GM23248 (cell line): ENCODE measurements at regions not wholly inside any gene's neighbourhood (a gene's known extent, or its start where the extent isn't known, plus 50 kb on each side); places are given as distances from the start of the nearest gene placed in this dataset.

ENCODE experiments used
- EZH2 ChIP-seq: fragments of 200-600 bp; sonication (generic); IDR thresholded peaks from 2 replicates; pipeline ENCODE4 v1.6.1; 2018; ENCODE audit warnings: antibody characterized with exemption, mild to moderate bottlenecking; ENCODE audit not compliant: insufficient read depth, poor library complexity, severe bottlenecking
- EZH2phosphoT487 ChIP-seq: fragments of 200-600 bp; sonication (generic); IDR thresholded peaks from 2 replicates; pipeline ENCODE4 v1.6.1; 2018; ENCODE audit warnings: antibody characterized with exemption, moderate library complexity, mild to moderate bottlenecking, low read depth; ENCODE audit not compliant: insufficient read depth

GRCh38 chr4:38284294-38285030, 324.3 kb downstream of the PTTG2 start:
- TF ChIP-seq EZH2, result no peak
- no peak for TF ChIP-seq EZH2phosphoT487
